GM21367 (cell line): ENCODE measurements at regions not wholly inside any gene's neighbourhood (a gene's known extent, or its start where the extent isn't known, plus 50 kb on each side); places are given as distances from the start of the nearest gene placed in this dataset.

Experiments
- ATAC-seq: cut with Tn5 transposase; IDR thresholded peaks from one replicate; pipeline ENCODE4 v1.9.1; 2021; ENCODE audit not compliant: unreplicated experiment

GRCh38 chr2:18800240-18800971 lies 211.0 kb upstream of the NT5C1B start:
- no peak for ATAC-seq

GRCh38 chr2:18799397-18799796 lies 210.0 kb upstream of the NT5C1B start:
- no peak for ATAC-seq

- no peak for ATAC-seq
Measured at GRCh38 chr2:18797133-18797845, 207.9 kb upstream of the NT5C1B start.

GRCh38 chr2:18795906-18796305 lies 206.5 kb upstream of the NT5C1B start:
- ATAC-seq: no peak

- no peak for ATAC-seq
Measured at GRCh38 chr2:18792684-18793083, 203.3 kb upstream of the NT5C1B start.

GRCh38 chr2:18792226-18792629 lies 202.9 kb upstream of the NT5C1B start:
- no peak for ATAC-seq

GRCh38 chr2:18791172-18791797 lies 201.9 kb upstream of the NT5C1B start:
- no peak for ATAC-seq

GRCh38 chr2:18790509-18791171 lies 201.3 kb upstream of the NT5C1B start:
- no peak for ATAC-seq

- ATAC-seq: no peak
Measured at GRCh38 chr2:18788592-18788991, 199.2 kb upstream of the NT5C1B start.

- ATAC-seq: no peak
Measured at GRCh38 chr2:18787726-18788125, 198.4 kb upstream of the NT5C1B start.

GRCh38 chr2:18784245-18784644 lies 194.9 kb upstream of the NT5C1B start:
- no peak for ATAC-seq

- no peak for ATAC-seq
Measured at GRCh38 chr2:18781541-18782280, 192.3 kb upstream of the NT5C1B start.

GRCh38 chr2:18777250-18777812 lies 188.0 kb upstream of the NT5C1B start:
- ATAC-seq: no peak

- no peak for ATAC-seq
Measured at GRCh38 chr2:18771212-18771611, 181.8 kb upstream of the NT5C1B start.

GRCh38 chr2:18763338-18763737 lies 174.0 kb upstream of the NT5C1B start:
- ATAC-seq: no peak

GRCh38 chr2:18762667-18763066 lies 173.3 kb upstream of the NT5C1B start:
- no peak for ATAC-seq

GRCh38 chr2:18754286-18754685 lies 164.9 kb upstream of the NT5C1B start:
- ATAC-seq: no peak

- no peak for ATAC-seq
Measured at GRCh38 chr2:18753722-18754121, 164.4 kb upstream of the NT5C1B start.

GRCh38 chr2:18752667-18753422 lies 163.5 kb upstream of the NT5C1B start:
- no peak for ATAC-seq

GRCh38 chr2:18752022-18752493 lies 162.7 kb upstream of the NT5C1B start:
- no peak for ATAC-seq
